HepG2 (cell line): ENCODE measurements at regions not wholly inside any gene's neighbourhood (a gene's known extent, or its start where the extent isn't known, plus 50 kb on each side); places are given as distances from the start of the nearest gene placed in this dataset.

Experiments used
- ATAC-seq: fragments of 200-7000 bp; cut with Tn5 transposase; 3 replicates; pipeline ENCODE4 v1.9.1; 2020; ENCODE audit warnings: mild to moderate bottlenecking, moderate library complexity
- BruUV-seq: library from RNA; stranded (reverse); fragments of 400-500 nt; replicated peaks from 2 replicates; lab custom pipeline; 2021; lab: Mats Ljungman, UMichigan
- CTCF ChIA-PET: fragments of 300-600 bp; formaldehyde crosslinking; extraction: SDS; loops from one replicate; lab custom pipeline; 2021; ENCODE audit warnings: low total read pairs, inconsistent platforms, low intra/inter-chr PET ratio; lab: Yijun Ruan, JAX
- POLR2A ChIA-PET: fragments of 350-600 bp; sonication (Branson Sonifier 250); formaldehyde crosslinking; loops from one replicate; lab custom pipeline; 2020; ENCODE audit warnings: antibody characterized with exemption, inconsistent platforms; lab: Yijun Ruan, JAX
- DNase-seq: peaks from one replicate; pipeline ENCODE4 v3.0.0-alpha.2; 2015; ENCODE audit warnings: low spot score
- FAIRE-seq: peaks from 3 replicates; lab custom pipeline; 2011; peaks lifted over from hg19 to GRCh38; lab: Jason Lieb, UNC
- H2AFZ ChIP-seq: one replicate; pipeline ENCODE4 v1.6.1; 2011; ENCODE audit warnings: low read length, inconsistent platforms
- H3K27ac ChIP-seq: fragments of 300-600 bp; 3 replicates; pipeline ENCODE4 v1.8.0; 2011; ENCODE audit warnings: mixed run types, mild to moderate bottlenecking, mixed read lengths, low read length, inconsistent platforms; ENCODE audit not compliant: insufficient read depth; ENCODE audit errors: extremely low read length
- H3K27me3 ChIP-seq, 2 experiments: fragments of 200-600 bp in 1 of 2; 2 replicates in 1 of 2; 3 replicates in 1 of 2; pipeline versions ENCODE4 v1.6.0 to v1.8.0; 2011; ENCODE audit warnings: low read length in 2 of 2, mild to moderate bottlenecking in 2 of 2, moderate library complexity in 2 of 2, inconsistent platforms in 1 of 2; ENCODE audit not compliant: insufficient read depth in 2 of 2, control insufficient read depth in 1 of 2
- H3K36me3 ChIP-seq, 2 experiments: fragments of 200-600 bp in 1 of 2; replicated peaks in 1 of 2; 2 replicates in 1 of 2; 3 replicates in 1 of 2; pipeline versions ENCODE4 v1.5.1 to v1.8.0; 2011; ENCODE audit warnings: low read length in 2 of 2, inconsistent platforms in 1 of 2; ENCODE audit not compliant: insufficient read depth in 2 of 2, control insufficient read depth in 1 of 2
- H3K4me1 ChIP-seq: 2 replicates; pipeline ENCODE4 v1.5.1; 2012; ENCODE audit warnings: low read length, inconsistent platforms; ENCODE audit not compliant: insufficient read depth
- H3K4me2 ChIP-seq: 2 replicates; pipeline ENCODE4 v1.6.0; 2011; ENCODE audit warnings: low read depth, low read length, inconsistent platforms
- H3K4me3 ChIP-seq, 3 experiments: fragments of 200-600 bp in 1 of 3; sonication (generic), shearing (Covaris generic) in 1 of 3; replicated peaks in 1 of 3; 2 replicates each; pipeline ENCODE4 v1.5.1; 2011 to 2016; ENCODE audit warnings: low read length in 3 of 3, inconsistent platforms in 2 of 3, low read depth in 2 of 3, mild to moderate bottlenecking in 2 of 3, control low read depth in 1 of 3, mixed read lengths in 1 of 3; ENCODE audit not compliant: insufficient read depth in 1 of 3
- H3K79me2 ChIP-seq: one replicate; pipeline ENCODE4 v1.6.1; 2011; ENCODE audit warnings: low read length, inconsistent platforms; ENCODE audit not compliant: insufficient read depth
- H3K9ac ChIP-seq: 2 replicates; pipeline ENCODE4 v1.6.0; 2011; ENCODE audit warnings: mild to moderate bottlenecking, low read depth, low read length, inconsistent platforms; ENCODE audit not compliant: insufficient read depth
- H3K9me3 ChIP-seq: 2 replicates; pipeline ENCODE4 v1.5.1; 2012; ENCODE audit warnings: mild to moderate bottlenecking, low read length
- H4K20me1 ChIP-seq: 2 replicates; pipeline ENCODE4 v1.6.0; 2011; ENCODE audit warnings: inconsistent platforms, mild to moderate bottlenecking, low read length, moderate library complexity; ENCODE audit not compliant: insufficient read depth
- CENPX ChIP-seq: sonication (generic); formaldehyde crosslinking; IDR thresholded peaks from 2 replicates; pipeline ENCODE4 v1.9.0; 2021; ENCODE audit warnings: mild to moderate bottlenecking, missing genetic modification reagents, moderate library complexity
- FOXP1 ChIP-seq, 2 experiments: fragments of 450-650 bp in 1 of 2; IDR thresholded peaks; 2 replicates each; pipeline ENCODE4 v1.6.1; 2017 to 2018; ENCODE audit warnings: antibody characterized with exemption in 1 of 2
- KLF16 ChIP-seq, 2 experiments: sonication (generic) in 1 of 2; formaldehyde crosslinking in 1 of 2; IDR thresholded peaks; 2 replicates each; pipeline versions ENCODE4 v1.6.1 to v1.8.0; 2016 to 2023; ENCODE audit warnings: missing genetic modification reagents in 2 of 2, missing compliant biosample characterization in 1 of 2
- NFKBIZ ChIP-seq: IDR thresholded peaks from 2 replicates; pipeline ENCODE4 v1.6.1; 2018; ENCODE audit warnings: missing genetic modification reagents, missing compliant biosample characterization
- RAD21 ChIP-seq: fragments of 450-650 bp; formaldehyde crosslinking; IDR thresholded peaks from 2 replicates; pipeline ENCODE4 v1.5.0; 2020; ENCODE audit warnings: mild to moderate bottlenecking
- RCOR2 ChIP-seq: IDR thresholded peaks from 2 replicates; pipeline ENCODE4 v1.6.1; 2016; ENCODE audit warnings: missing biosample characterization, missing genetic modification reagents
- RFX5 ChIP-seq: IDR thresholded peaks from 2 replicates; pipeline ENCODE4 v1.6.1; 2011; ENCODE audit warnings: low read depth, low read length, improper control_type of control experiment
- ZFP82 ChIP-seq: sonication (generic); formaldehyde crosslinking; IDR thresholded peaks from 2 replicates; pipeline ENCODE4 v1.5.1; 2020; ENCODE audit warnings: mild to moderate bottlenecking, missing genetic modification reagents, borderline replicate concordance
- ZNF589 ChIP-seq: sonication (generic); formaldehyde crosslinking; conservative IDR thresholded peaks from 2 replicates; pipeline ENCODE4 v1.8.0; 2022; ENCODE audit warnings: mild to moderate bottlenecking, moderate library complexity, missing genetic modification reagents
- ZNF709 ChIP-seq: sonication (generic); formaldehyde crosslinking; IDR thresholded peaks from 2 replicates; pipeline ENCODE4 v1.5.0; 2020; ENCODE audit warnings: mild to moderate bottlenecking, missing genetic modification reagents
- ZNF790 ChIP-seq: sonication (generic); formaldehyde crosslinking; IDR thresholded peaks from 2 replicates; pipeline ENCODE4 v1.8.0; 2022; ENCODE audit warnings: missing genetic modification reagents, mild to moderate bottlenecking, borderline replicate concordance
- ZNF792 ChIP-seq: IDR thresholded peaks from 2 replicates; pipeline ENCODE4 v1.6.1; 2016
- WGBS: methylation state at CpG from one replicate; pipeline ENCODE4 v1.1.6; 2017; ENCODE audit warnings: low lambda C conversion rate; 5-methylcytosine and 5-hydroxymethylcytosine counted together
- in situ Hi-C: cut with HindIII; loops from 2 replicates; pipeline ENCODE4 v1.10.0; 2017; ENCODE audit warnings: low pct_unique_long_range_greater_than_20kb; ENCODE audit not compliant: extremely low pct_ligation_motif_present
- intact Hi-C: fragments of 100-400 bp; cut with micrococcal nuclease; formaldehyde crosslinking; loops from one replicate; pipeline ENCODE4 v1.10.0; 2022; ENCODE audit not compliant: unreplicated experiment
- TF ChIP-seq, protein P1 (sequence below): sonication (generic); formaldehyde crosslinking; IDR thresholded peaks from 2 replicates; pipeline ENCODE4 v1.4.0; 2020; ENCODE audit warnings: missing genetic modification reagents
- TF ChIP-seq, protein P2 (sequence below): sonication (generic); formaldehyde crosslinking; IDR thresholded peaks from 2 replicates; pipeline ENCODE4 v1.5.0; 2020; ENCODE audit warnings: missing genetic modification reagents
- TF ChIP-seq, protein P3 (sequence below): sonication (generic); formaldehyde crosslinking; IDR thresholded peaks from 2 replicates; pipeline ENCODE4 v1.8.1; 2023; ENCODE audit warnings: mild to moderate bottlenecking, inconsistent platforms, moderate library complexity, missing genetic modification reagents, borderline replicate concordance
- TF ChIP-seq, protein P4 (sequence below): sonication (generic); formaldehyde crosslinking; IDR thresholded peaks from 2 replicates; pipeline ENCODE4 v1.8.0; 2022; ENCODE audit warnings: mild to moderate bottlenecking, missing genetic modification reagents, borderline replicate concordance
- TF ChIP-seq, protein P5 (sequence below): sonication (generic); formaldehyde crosslinking; IDR thresholded peaks from 2 replicates; pipeline ENCODE4 v1.8.0; 2022; ENCODE audit warnings: mild to moderate bottlenecking, missing genetic modification reagents; ENCODE audit not compliant: insufficient replicate concordance

DNA sequence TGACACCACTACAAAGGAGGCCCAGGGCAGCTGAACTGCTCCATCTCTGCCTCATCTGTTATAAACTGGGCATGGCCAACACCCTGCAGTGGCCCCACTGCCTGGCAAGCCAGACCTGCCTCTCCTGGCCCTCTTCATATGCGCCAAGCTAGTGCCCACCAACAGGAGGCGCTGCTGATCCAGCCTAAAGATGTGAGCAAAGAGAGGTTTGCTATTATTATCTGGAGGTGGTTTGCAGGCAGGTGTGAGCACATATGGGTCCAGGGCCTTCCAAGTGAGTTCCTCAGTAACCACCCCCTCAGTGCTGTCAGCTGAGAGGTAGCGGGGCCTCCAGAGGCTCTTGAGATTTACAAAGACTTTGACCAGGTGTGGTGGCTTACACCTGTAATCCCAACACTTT lies 232.2 kb downstream of the SYK start (continued):
- TF ChIP-seq RAD21 (CRISPR knock-in tag) (0 out of 2 replicates have a peak, but pooled peaks have one; percentile 32), ZNF709 (CRISPR knock-in tag) (no peak), NFKBIZ (no peak), CENPX (no peak)
- TF ChIP-seq, protein P1, sequence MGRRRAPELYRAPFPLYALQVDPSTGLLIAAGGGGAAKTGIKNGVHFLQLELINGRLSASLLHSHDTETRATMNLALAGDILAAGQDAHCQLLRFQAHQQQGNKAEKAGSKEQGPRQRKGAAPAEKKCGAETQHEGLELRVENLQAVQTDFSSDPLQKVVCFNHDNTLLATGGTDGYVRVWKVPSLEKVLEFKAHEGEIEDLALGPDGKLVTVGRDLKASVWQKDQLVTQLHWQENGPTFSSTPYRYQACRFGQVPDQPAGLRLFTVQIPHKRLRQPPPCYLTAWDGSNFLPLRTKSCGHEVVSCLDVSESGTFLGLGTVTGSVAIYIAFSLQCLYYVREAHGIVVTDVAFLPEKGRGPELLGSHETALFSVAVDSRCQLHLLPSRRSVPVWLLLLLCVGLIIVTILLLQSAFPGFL (CRISPR knock-in tag), result no peak

DNA sequence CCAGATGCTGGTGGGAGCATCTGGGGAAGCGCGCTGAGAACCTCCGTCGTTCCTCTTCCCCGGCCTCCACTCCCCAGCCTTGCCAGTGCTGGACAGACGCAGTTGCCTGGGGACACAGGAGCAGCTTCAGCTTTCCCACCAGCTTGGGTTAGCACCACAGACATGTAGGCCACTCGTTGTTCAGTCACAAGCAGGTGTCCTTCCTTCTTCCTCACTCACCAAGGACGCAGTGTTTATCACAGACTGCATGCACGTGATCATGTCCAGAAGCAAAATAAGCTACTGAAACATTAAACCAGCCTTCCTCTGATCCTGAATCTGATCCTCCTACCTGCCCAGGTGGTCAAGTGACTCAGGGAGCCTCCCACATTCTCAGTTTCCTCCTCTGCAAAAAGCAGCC lies 232.9 kb downstream of the SYK start:
- Histone ChIP-seq H2AFZ (no peak overlapping the region), H3K4me2 (no peak overlapping the region), H4K20me1 (no peaks in the 10 kb centered on the region), H3K9ac (no peak overlapping the region), H3K4me3 (no peak overlapping the region), H3K9me3 (no peaks in the 10 kb centered on the region), H3K36me3 (no peaks in the 10 kb centered on the region), H3K79me2 (peaks cover 5% of the 10 kb centered on the region), H3K27ac (no peak overlapping the region), H3K4me1 (peaks cover 51% of the 10 kb centered on the region), H3K27me3 (no peaks in the 10 kb centered on the region)
- no peak for ATAC-seq
- ChIA-PET CTCF (interaction anchor here (1.9 kb wide), 1 partner anchor 392 kb away, joined by 6 read pairs; no protein-coding TSS in a partner anchor), POLR2A (interaction anchor here (1.6 kb wide), 1 partner anchor 389 kb away, joined by 4 read pairs; the partner anchor contains the start of gene NFIL3)
- in situ Hi-C loops (loop anchor here (5.0 kb wide), 1 partner anchor 393 kb away; no protein-coding TSS in a partner anchor), intact Hi-C loops (no loop called here)
- BruUV-seq, result no TSS peak
- DNase-seq, result no peak
- WGBS, result 96% methylated on average over 9 of the region's 9 CpGs
- FAIRE-seq, result no peak
- no peak for TF ChIP-seq RCOR2
- no peak for TF ChIP-seq KLF16 (CRISPR knock-in tag; IDR thresholded peaks at IDR 0.05)
- TF ChIP-seq, protein P2, sequence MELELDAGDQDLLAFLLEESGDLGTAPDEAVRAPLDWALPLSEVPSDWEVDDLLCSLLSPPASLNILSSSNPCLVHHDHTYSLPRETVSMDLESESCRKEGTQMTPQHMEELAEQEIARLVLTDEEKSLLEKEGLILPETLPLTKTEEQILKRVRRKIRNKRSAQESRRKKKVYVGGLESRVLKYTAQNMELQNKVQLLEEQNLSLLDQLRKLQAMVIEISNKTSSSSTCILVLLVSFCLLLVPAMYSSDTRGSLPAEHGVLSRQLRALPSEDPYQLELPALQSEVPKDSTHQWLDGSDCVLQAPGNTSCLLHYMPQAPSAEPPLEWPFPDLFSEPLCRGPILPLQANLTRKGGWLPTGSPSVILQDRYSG, result no peak
- no peak for TF ChIP-seq ZNF790
- TF ChIP-seq ZNF792, result no peak
- TF ChIP-seq ZFP82 (CRISPR knock-in tag), result no peak
- TF ChIP-seq RFX5, result no peak
- TF ChIP-seq, protein P3, sequence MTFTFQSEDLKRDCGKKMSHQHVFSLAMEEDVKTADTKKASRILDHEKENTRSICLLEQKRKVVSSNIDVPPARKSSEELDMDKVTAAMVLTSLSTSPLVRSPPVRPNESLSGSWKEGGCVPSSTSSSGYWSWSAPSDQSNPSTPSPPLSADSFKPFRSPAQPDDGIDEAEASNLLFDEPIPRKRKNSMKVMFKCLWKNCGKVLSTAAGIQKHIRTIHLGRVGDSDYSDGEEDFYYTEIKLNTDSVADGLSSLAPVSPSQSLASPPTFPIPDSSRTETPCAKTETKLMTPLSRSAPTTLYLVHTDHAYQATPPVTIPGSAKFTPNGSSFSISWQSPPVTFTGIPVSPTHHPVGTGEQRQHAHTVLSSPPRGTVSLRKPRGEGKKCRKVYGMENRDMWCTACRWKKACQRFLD (CRISPR knock-in tag), result no peak
- TF ChIP-seq, protein P4, sequence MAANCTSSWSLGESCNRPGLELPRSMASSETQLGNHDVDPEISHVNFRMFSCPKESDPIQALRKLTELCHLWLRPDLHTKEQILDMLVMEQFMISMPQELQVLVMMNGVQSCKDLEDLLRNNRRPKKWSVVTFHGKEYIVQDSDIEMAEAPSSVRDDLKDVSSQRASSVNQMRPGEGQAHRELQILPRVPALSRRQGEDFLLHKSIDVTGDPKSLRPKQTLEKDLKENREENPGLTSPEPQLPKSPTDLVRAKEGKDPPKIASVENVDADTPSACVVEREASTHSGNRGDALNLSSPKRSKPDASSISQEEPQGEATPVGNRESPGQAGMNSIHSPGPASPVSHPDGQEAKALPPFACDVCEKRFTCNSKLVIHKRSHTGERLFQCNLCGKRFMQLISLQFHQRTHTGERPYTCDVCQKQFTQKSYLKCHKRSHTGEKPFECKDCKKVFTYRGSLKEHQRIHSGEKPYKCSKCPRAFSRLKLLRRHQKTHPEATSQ (CRISPR knock-in tag), result no peak
- no peak for TF ChIP-seq FOXP1 (IDR thresholded peaks at IDR 0.05)
- no peak for TF ChIP-seq FOXP1 (CRISPR knock-in tag; IDR thresholded peaks at IDR 0.05)
- TF ChIP-seq, protein P5, sequence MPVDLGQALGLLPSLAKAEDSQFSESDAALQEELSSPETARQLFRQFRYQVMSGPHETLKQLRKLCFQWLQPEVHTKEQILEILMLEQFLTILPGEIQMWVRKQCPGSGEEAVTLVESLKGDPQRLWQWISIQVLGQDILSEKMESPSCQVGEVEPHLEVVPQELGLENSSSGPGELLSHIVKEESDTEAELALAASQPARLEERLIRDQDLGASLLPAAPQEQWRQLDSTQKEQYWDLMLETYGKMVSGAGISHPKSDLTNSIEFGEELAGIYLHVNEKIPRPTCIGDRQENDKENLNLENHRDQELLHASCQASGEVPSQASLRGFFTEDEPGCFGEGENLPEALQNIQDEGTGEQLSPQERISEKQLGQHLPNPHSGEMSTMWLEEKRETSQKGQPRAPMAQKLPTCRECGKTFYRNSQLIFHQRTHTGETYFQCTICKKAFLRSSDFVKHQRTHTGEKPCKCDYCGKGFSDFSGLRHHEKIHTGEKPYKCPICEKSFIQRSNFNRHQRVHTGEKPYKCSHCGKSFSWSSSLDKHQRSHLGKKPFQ, result no peak
- TF ChIP-seq ZNF589 (CRISPR knock-in tag), result no peak
